GM23248 (cell line): ENCODE measurements at regions not wholly inside any gene's neighbourhood (a gene's known extent, or its start where the extent isn't known, plus 50 kb on each side); places are given as distances from the start of the nearest gene placed in this dataset.

Experiments
- DNase-seq: peaks from one replicate; pipeline ENCODE4 v3.0.0-alpha.2; 2015
- H2AFZ ChIP-seq: fragments of 200-600 bp; sonication (generic); 2 replicates; pipeline ENCODE4 v1.6.1; 2016; ENCODE audit warnings: antibody characterized with exemption
- H3F3A ChIP-seq: fragments of 200-600 bp; sonication (generic); 2 replicates; pipeline ENCODE4 v1.6.1; 2016; ENCODE audit warnings: mild to moderate bottlenecking, antibody characterized with exemption, mixed run types; ENCODE audit not compliant: insufficient read depth
- H3K27ac ChIP-seq: fragments of 200-600 bp; sonication (generic); 2 replicates; pipeline ENCODE4 v1.5.1; 2016; ENCODE audit warnings: mild to moderate bottlenecking
- H3K27me3 ChIP-seq: fragments of 200-600 bp; sonication (generic); replicated peaks from 2 replicates; pipeline ENCODE4 v1.6.1; 2016; ENCODE audit warnings: mild to moderate bottlenecking; ENCODE audit not compliant: insufficient read depth
- H3K36me3 ChIP-seq: fragments of 200-600 bp; sonication (generic); 2 replicates; pipeline ENCODE4 v1.6.1; 2016; ENCODE audit warnings: low read depth, mild to moderate bottlenecking
- H3K4me1 ChIP-seq: fragments of 200-600 bp; sonication (generic); 2 replicates; pipeline ENCODE4 v1.6.1; 2016; ENCODE audit warnings: mild to moderate bottlenecking; ENCODE audit not compliant: insufficient read depth
- H3K4me2 ChIP-seq: fragments of 200-600 bp; sonication (generic); one replicate; pipeline ENCODE4 v1.6.1; 2016; ENCODE audit warnings: mild to moderate bottlenecking; ENCODE audit not compliant: unreplicated experiment
- H3K4me3 ChIP-seq: fragments of 200-600 bp; sonication (generic); 2 replicates; pipeline ENCODE4 v1.5.1; 2016; ENCODE audit warnings: mild to moderate bottlenecking
- H3K79me2 ChIP-seq: fragments of 200-600 bp; sonication (generic); 2 replicates; pipeline ENCODE4 v1.6.1; 2016; ENCODE audit warnings: mild to moderate bottlenecking; ENCODE audit not compliant: insufficient read depth
- H3K9ac ChIP-seq: fragments of 200-600 bp; sonication (generic); 2 replicates; pipeline ENCODE4 v1.6.1; 2016; ENCODE audit warnings: mild to moderate bottlenecking
- H3K9me2 ChIP-seq: fragments of 200-600 bp; sonication (generic); 2 replicates; pipeline ENCODE4 v1.6.1; 2016; ENCODE audit warnings: mixed run types, mild to moderate bottlenecking, moderate library complexity; ENCODE audit not compliant: insufficient read depth
- H3K9me3 ChIP-seq: fragments of 200-600 bp; sonication (generic); one replicate; pipeline ENCODE4 v1.6.1; 2017; ENCODE audit warnings: low read depth
- H4K20me1 ChIP-seq: fragments of 200-600 bp; sonication (generic); 2 replicates; pipeline ENCODE4 v1.6.0; 2016; ENCODE audit not compliant: insufficient read depth
- EZH2 ChIP-seq: fragments of 200-600 bp; sonication (generic); IDR thresholded peaks from 2 replicates; pipeline ENCODE4 v1.6.1; 2018; ENCODE audit warnings: antibody characterized with exemption, mild to moderate bottlenecking; ENCODE audit not compliant: insufficient read depth, poor library complexity, severe bottlenecking
- EZH2phosphoT487 ChIP-seq: fragments of 200-600 bp; sonication (generic); IDR thresholded peaks from 2 replicates; pipeline ENCODE4 v1.6.1; 2018; ENCODE audit warnings: antibody characterized with exemption, moderate library complexity, mild to moderate bottlenecking, low read depth; ENCODE audit not compliant: insufficient read depth
- WGBS, 2 experiments: methylation state at CpG; one replicate each; pipeline ENCODE4 v1.1.6; 2015 to 2017; ENCODE audit warnings: low lambda C conversion rate in 2 of 2, low coverage in 1 of 2; ENCODE audit errors: missing lambda C conversion rate in 2 of 2; 5-methylcytosine and 5-hydroxymethylcytosine counted together
- in situ Hi-C: fragments of 300-500 bp; cut with MboI; formaldehyde crosslinking; loops from 2 replicates; pipeline ENCODE4 v1.15.0; 2020

DNA sequence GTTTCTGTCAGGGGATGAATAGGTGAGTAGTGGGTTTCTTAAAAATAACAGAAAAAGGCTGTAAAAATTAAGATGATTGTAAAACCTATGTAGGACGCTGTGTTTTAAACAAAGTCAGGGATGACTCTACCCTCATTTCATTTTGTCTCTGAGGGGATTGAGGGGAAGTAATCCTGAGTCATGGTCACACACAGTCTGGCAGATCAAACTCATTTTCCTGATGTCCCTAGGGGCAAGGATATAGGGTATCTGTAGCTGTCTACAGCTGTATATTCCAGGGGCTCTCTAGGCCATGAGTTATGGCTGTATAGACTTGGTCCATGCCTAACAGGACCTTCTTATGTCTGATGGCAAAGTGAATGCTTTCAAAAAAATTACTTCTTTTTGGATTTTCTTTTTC is 421.1 kb downstream of the PDCD6IP start:
- H3K4me3 ChIP-seq: no peak overlapping the region
- no peaks in the 10 kb centered on the region for H3K9me2 ChIP-seq
- 44 to 49% methylated on average over 1 of the region's 1 CpG for WGBS, 2 experiments
- TF ChIP-seq EZH2: no peak
- no peak for TF ChIP-seq EZH2phosphoT487
- no peaks in the 10 kb centered on the region for H3K9me3 ChIP-seq
- no peak for DNase-seq
- no peak overlapping the region for H2AFZ ChIP-seq
- in situ Hi-C loops: no loop called here
- H3K4me2 ChIP-seq: no peak overlapping the region
- H3K79me2 ChIP-seq: no peaks in the 10 kb centered on the region
- no peaks in the 10 kb centered on the region for H3K36me3 ChIP-seq
- H3F3A ChIP-seq: no peaks in the 10 kb centered on the region
- H3K27ac ChIP-seq: no peak overlapping the region
- H3K4me1 ChIP-seq: no peaks in the 10 kb centered on the region
- no peak overlapping the region for H3K9ac ChIP-seq
- H4K20me1 ChIP-seq: no peaks in the 10 kb centered on the region
- H3K27me3 ChIP-seq: no peaks in the 10 kb centered on the region

DNA sequence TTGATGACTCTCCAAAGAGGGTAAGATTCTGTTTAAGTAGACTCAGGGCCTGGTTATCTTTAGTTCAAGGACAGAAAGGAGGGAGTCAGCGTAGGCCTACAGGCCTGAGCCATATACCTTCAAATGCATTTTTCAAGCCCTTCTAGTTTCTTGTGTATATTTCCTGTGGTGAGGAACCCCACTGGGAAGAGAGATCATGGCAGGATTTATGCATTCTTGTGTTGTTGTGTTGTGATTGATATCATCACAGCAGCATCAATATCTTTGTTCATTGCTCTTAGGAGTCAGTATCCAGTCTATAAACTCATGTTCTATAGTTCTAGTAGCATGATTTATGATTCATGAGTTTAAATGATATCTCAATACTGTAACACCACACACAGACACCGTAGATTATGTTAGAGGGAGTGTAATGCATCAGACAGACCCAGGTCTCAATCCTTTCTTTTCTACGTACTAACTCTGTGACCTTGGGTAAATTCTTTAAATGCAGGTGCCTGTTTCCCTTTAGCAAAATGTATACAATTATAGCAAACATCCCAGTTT is 427.5 kb downstream of the PDCD6IP start:
- in situ Hi-C loops: no loop called here
- H3K27ac ChIP-seq: no peak overlapping the region
- no peak overlapping the region for H3K4me3 ChIP-seq
- DNase-seq: no peak
- H3K9me3 ChIP-seq: no peaks in the 10 kb centered on the region
- no peak overlapping the region for H3K4me2 ChIP-seq
- TF ChIP-seq EZH2phosphoT487: no peak
- TF ChIP-seq EZH2: no peak
- WGBS, 2 experiments: 12 to 14% methylated on average over 3 of the region's 3 CpGs
- no peak overlapping the region for H3K9ac ChIP-seq
- H2AFZ ChIP-seq: no peak overlapping the region
- no peaks in the 10 kb centered on the region for H4K20me1 ChIP-seq
- no peaks in the 10 kb centered on the region for H3K9me2 ChIP-seq
- no peaks in the 10 kb centered on the region for H3K36me3 ChIP-seq
- no peaks in the 10 kb centered on the region for H3F3A ChIP-seq
- H3K79me2 ChIP-seq: no peaks in the 10 kb centered on the region
- H3K27me3 ChIP-seq: no peaks in the 10 kb centered on the region
- no peaks in the 10 kb centered on the region for H3K4me1 ChIP-seq

DNA sequence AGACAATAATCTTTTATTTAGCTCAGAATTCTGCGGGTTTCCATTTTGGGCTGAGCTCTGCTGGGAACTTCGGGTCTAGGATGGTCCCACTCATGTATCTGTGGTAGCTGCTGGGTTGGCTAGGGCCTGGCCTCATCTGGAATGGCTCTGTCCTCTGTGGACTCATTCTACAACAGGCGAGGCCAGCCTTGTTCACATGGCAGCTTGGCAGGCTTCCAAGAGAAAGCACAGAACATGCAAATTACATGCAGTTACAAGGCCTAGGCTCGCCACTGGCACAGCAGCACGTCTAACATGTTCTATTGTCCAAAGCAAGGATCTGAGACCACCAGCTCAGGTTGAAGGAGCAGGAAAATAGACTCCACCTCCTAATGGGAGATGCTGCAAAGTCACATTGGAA is 431.4 kb downstream of the PDCD6IP start:
- Histone ChIP-seq H3F3A (no peaks in the 10 kb centered on the region), H3K79me2 (no peaks in the 10 kb centered on the region), H3K4me1 (no peaks in the 10 kb centered on the region), H3K36me3 (no peaks in the 10 kb centered on the region), H3K27me3 (no peaks in the 10 kb centered on the region), H3K27ac (no peak overlapping the region), H3K9ac (no peak overlapping the region), H3K4me2 (no peak overlapping the region), H3K9me3 (no peaks in the 10 kb centered on the region), H3K9me2 (no peaks in the 10 kb centered on the region), H4K20me1 (no peaks in the 10 kb centered on the region), H2AFZ (no peak overlapping the region), H3K4me3 (no peak overlapping the region)
- in situ Hi-C loops: no loop called here
- TF ChIP-seq EZH2 (no peak), EZH2phosphoT487 (no peak)
- WGBS, 2 experiments: 36 to 37% methylated on average over 5 of the region's 5 CpGs
- no peak for DNase-seq

DNA sequence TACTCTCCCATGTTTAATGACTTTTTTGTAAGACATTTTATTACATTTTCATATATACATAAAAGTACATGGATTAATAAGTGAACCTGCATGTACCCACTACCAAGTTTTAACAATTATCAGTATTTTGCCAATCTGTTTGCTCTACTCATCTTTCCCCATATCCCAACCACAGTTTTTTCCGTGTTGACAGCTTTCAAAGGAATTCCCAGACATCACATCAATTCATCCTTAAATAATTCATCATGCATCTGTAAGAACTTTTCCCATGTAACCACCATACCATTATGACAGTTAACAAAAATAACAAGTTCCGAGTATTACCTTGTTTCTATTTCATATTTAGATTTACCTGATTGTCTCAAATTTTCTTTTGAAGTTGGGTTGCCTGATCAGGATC is 436.7 kb downstream of the PDCD6IP start:
- Histone ChIP-seq H3K79me2 (no peaks in the 10 kb centered on the region), H3K27me3 (no peaks in the 10 kb centered on the region), H3K4me2 (no peak overlapping the region), H3K27ac (no peak overlapping the region), H2AFZ (no peak overlapping the region), H3K9me2 (no peaks in the 10 kb centered on the region), H3K4me1 (no peaks in the 10 kb centered on the region), H4K20me1 (no peaks in the 10 kb centered on the region), H3K36me3 (no peaks in the 10 kb centered on the region), H3K4me3 (no peak overlapping the region), H3K9ac (no peak overlapping the region), H3K9me3 (no peaks in the 10 kb centered on the region), H3F3A (no peaks in the 10 kb centered on the region)
- WGBS, 2 experiments: 7 to 8% methylated on average over 2 of the region's 2 CpGs
- DNase-seq: no peak
- no peak for TF ChIP-seq EZH2phosphoT487
- no peak for TF ChIP-seq EZH2
- in situ Hi-C loops: no loop called here

DNA sequence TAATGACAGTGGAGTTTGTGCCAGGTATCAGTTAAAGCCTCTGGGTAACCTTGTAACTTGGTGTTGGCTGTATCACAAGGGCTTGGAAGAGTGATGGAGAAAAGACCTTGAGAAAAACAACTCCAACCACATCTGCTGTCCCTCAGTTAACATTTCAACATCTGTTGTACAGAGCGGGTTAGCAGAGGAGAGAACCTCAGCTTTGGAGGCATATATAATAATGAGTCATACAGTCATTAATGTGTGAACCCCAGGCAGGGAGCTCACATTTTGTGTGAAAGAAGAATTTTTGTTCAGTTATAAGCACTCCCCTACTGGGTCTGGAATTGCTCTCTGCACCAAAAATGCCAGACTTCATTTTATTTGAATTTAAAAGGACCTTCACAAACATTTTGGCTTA is 439.5 kb downstream of the PDCD6IP start:
- Histone ChIP-seq H3K4me1 (no peaks in the 10 kb centered on the region), H3K9me2 (no peaks in the 10 kb centered on the region), H3K27me3 (no peaks in the 10 kb centered on the region), H3F3A (no peaks in the 10 kb centered on the region), H3K27ac (no peak overlapping the region), H3K79me2 (no peaks in the 10 kb centered on the region), H3K36me3 (no peaks in the 10 kb centered on the region), H3K4me2 (no peak overlapping the region), H2AFZ (no peak overlapping the region), H3K9me3 (no peaks in the 10 kb centered on the region), H3K4me3 (no peak overlapping the region), H3K9ac (no peak overlapping the region), H4K20me1 (no peaks in the 10 kb centered on the region)
- in situ Hi-C loops: no loop called here
- DNase-seq: no peak
- TF ChIP-seq EZH2phosphoT487 (no peak), EZH2 (no peak)
- WGBS, 2 experiments: 0 to 4% methylated on average over 1 of the region's 1 CpG
